ENCODE measurements at regions not wholly inside any gene's neighbourhood (a gene's known extent, or its start where the extent isn't known, plus 50 kb on each side); places are given as distances from the start of the nearest gene placed in this dataset.

- no peak for TF ChIP-seq CTCF (IDR thresholded peaks at IDR 0.05)
- TF ChIP-seq POLR2A (IDR thresholded peaks at IDR 0.05), result no peak
- no peak for TF ChIP-seq POLR2AphosphoS5 (IDR thresholded peaks at IDR 0.05; ENCODE audit: insufficient read depth in 1 of 2, low read depth in 1 of 2)
Measured at GRCh38 chr11:121958323-121958970, 157.6 kb downstream of the BLID start.

All from vagina (tissue), 2 donors.